T-cell (primary cell): ENCODE measurements at regions not wholly inside any gene's neighbourhood (a gene's known extent, or its start where the extent isn't known, plus 50 kb on each side); places are given as distances from the start of the nearest gene placed in this dataset.

Source experiments
- ATAC-seq, 4 experiments: fragments of 200-7000 bp in 3 of 4; fragments of 150-1000 bp in 1 of 4; cut with Tn5 transposase; replicated peaks in 1 of 4; 1 replicate in 3 of 4; 2 replicates in 1 of 4; pipeline ENCODE4 v1.10.0; 2021; ENCODE audit warnings: moderate library complexity in 3 of 4, mild to moderate bottlenecking in 2 of 4, moderate number of reproducible peaks in 1 of 4
- CTCF ChIA-PET, 2 donors: fragments of 300-600 bp; sonication (Branson Sonifier 250); formaldehyde crosslinking; loops; one replicate each; lab custom pipeline; 2022; ENCODE audit warnings: antibody characterized with exemption in 2 of 2; lab: Charles Lee
- POLR2A ChIA-PET, 2 donors: fragments of 300-600 bp; sonication (Branson Sonifier 250); formaldehyde crosslinking; loops; one replicate each; lab custom pipeline; 2022; ENCODE audit warnings: antibody characterized with exemption in 2 of 2; lab: Charles Lee
- DNase-seq, 35 experiments: peaks; one replicate each; pipeline versions ENCODE4 v3.0.0 to v3.0.0-alpha.2; 2013 to 2023
- H3K27ac ChIP-seq: one replicate; pipeline ENCODE4 v1.5.1; 2013; ENCODE audit warnings: low read length
- H3K27me3 ChIP-seq, 2 experiments: replicated peaks in 1 of 2; 1 replicate in 1 of 2; 2 replicates in 1 of 2; pipeline versions ENCODE4 v1.6.1 to v1.7.0; 2013; ENCODE audit warnings: low read length in 1 of 2, mixed read lengths in 1 of 2; ENCODE audit not compliant: control insufficient read depth in 2 of 2, insufficient read depth in 2 of 2; ENCODE audit errors: extremely low read depth in 1 of 2
- H3K36me3 ChIP-seq, 2 donors: 1 replicate in 1 of 2; 2 replicates in 1 of 2; pipeline versions ENCODE4 v1.6.1 to v1.7.0; 2013; ENCODE audit warnings: low read length in 1 of 2; ENCODE audit not compliant: control insufficient read depth in 2 of 2, insufficient read depth in 1 of 2; ENCODE audit errors: extremely low read depth in 1 of 2
- H3K4me1 ChIP-seq, 2 experiments: 1 replicate in 1 of 2; 2 replicates in 1 of 2; pipeline versions ENCODE4 v1.6.1 to v1.7.0; 2013; ENCODE audit warnings: low read length in 2 of 2, mixed read lengths in 1 of 2; ENCODE audit not compliant: insufficient read depth in 2 of 2, control insufficient read depth in 1 of 2; ENCODE audit errors: extremely low read depth in 1 of 2
- H3K4me3 ChIP-seq, 2 donors: 1 replicate in 1 of 2; 2 replicates in 1 of 2; pipeline versions ENCODE4 v1.5.1 to v1.7.0; 2013; ENCODE audit warnings: mild to moderate bottlenecking in 2 of 2, low read length in 1 of 2, moderate library complexity in 1 of 2; ENCODE audit not compliant: control insufficient read depth in 1 of 2; ENCODE audit errors: extremely low read depth in 1 of 2
- H3K9me3 ChIP-seq: 2 replicates; pipeline ENCODE4 v1.7.0; 2013
- H3K27ac Mint-ChIP-seq, 2 donors: one replicate each; pipeline ENCODE4 v1.8.0; 2020 to 2021; ENCODE audit warnings: mild to moderate bottlenecking in 2 of 2, mixed read lengths in 2 of 2
- H3K27me3 Mint-ChIP-seq, 2 donors: one replicate each; pipeline ENCODE4 v1.8.0; 2021 to 2022; ENCODE audit warnings: mixed read lengths in 2 of 2
- H3K36me3 Mint-ChIP-seq: one replicate; pipeline ENCODE4 v1.8.0; 2021; ENCODE audit warnings: mixed read lengths
- H3K4me1 Mint-ChIP-seq, 3 donors: one replicate each; pipeline ENCODE4 v1.8.0; 2020 to 2022; ENCODE audit warnings: mixed read lengths in 3 of 3, mild to moderate bottlenecking in 1 of 3
- H3K4me3 Mint-ChIP-seq, 3 donors: one replicate each; pipeline ENCODE4 v1.8.0; 2020 to 2022; ENCODE audit warnings: mild to moderate bottlenecking in 3 of 3, mixed read lengths in 3 of 3, moderate library complexity in 3 of 3
- H3K9me3 Mint-ChIP-seq, 3 donors: one replicate each; pipeline ENCODE4 v1.8.0; 2020 to 2022; ENCODE audit warnings: mixed read lengths in 3 of 3
- WGBS: methylation state at CpG from one replicate; pipeline ENCODE4 v1.1.5; 2013; ENCODE audit warnings: missing lambda C conversion rate; ENCODE audit not compliant: insufficient coverage; 5-methylcytosine and 5-hydroxymethylcytosine counted together

DNA sequence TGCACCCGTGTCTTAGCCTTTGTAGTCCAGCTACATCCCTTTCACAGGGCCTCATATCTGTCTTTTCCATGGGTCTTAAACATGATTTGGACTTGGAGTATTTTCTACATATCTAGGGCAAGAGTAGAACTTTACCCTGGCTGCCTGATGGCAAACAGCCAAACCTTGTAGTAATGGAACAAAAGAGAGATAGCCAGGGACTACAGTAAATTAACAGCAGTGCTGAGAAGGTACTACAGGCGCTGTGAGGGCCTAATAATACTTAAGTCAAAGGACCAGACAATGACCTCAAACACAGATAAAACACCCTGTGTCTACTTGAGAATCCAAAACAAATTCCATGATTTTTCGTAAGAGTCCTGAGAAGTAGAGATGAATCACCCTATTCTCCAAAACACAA lies 111.0 kb upstream of the WDR17 start:
- Histone ChIP-seq H3K4me1 (no peaks in the 10 kb centered on the region), H3K9me3 (no peaks in the 10 kb centered on the region), H3K36me3 (no peaks in the 10 kb centered on the region), H3K27me3 (no peaks in the 10 kb centered on the region), H3K27ac (no peak overlapping the region), H3K4me3 (no peak overlapping the region)
- H3K27me3 Mint-ChIP-seq = peaks cover 2 to 9% of the 10 kb centered on the region in 2 donors
- H3K36me3 Mint-ChIP-seq = no peaks in the 10 kb centered on the region
- no peak overlapping the region for H3K27ac Mint-ChIP-seq
- ATAC-seq (no peak), DNase-seq (no peak)
- ChIA-PET POLR2A (no interaction called here), CTCF (no interaction called here)
- no peaks in the 10 kb centered on the region for H3K9me3 Mint-ChIP-seq
- WGBS = 89% methylated on average over 2 of the region's 3 CpGs
- H3K4me1 Mint-ChIP-seq = no peaks in the 10 kb centered on the region
- no peak overlapping the region for H3K4me3 Mint-ChIP-seq

DNA sequence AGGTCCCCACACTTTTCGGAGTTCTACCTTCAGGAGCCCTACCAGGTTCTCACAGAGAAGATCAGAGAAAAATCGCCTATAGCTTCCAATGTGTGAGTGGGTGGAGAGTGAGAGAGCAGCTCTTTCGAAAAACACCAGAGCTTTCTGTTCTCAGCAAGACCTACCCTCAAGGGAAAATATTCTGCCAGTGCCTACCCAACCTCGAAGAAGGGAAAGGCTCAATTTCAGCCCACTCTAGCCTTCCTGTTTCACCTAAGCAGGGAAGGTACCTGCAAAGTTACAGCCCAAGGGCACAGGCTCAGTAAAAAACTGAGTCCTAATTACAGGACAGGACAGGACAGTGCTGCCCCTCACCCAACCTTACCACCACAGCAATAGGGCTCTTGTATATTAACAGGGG lies 104.0 kb upstream of the WDR17 start:
- ATAC-seq (no peak), DNase-seq (no peak)
- no peak overlapping the region for H3K27ac ChIP-seq
- ChIA-PET CTCF (no interaction called here), POLR2A (no interaction called here)
- no peaks in the 10 kb centered on the region for H3K9me3 ChIP-seq
- Mint-ChIP-seq H3K9me3 (no peaks in the 10 kb centered on the region), H3K36me3 (no peaks in the 10 kb centered on the region), H3K27ac (no peak overlapping the region), H3K4me1 (no peaks in the 10 kb centered on the region), H3K4me3 (no peak overlapping the region), H3K27me3 (peaks cover 2 to 3% of the 10 kb centered on the region in 2 donors)
- H3K4me1 ChIP-seq = no peaks in the 10 kb centered on the region
- H3K27me3 ChIP-seq = no peaks in the 10 kb centered on the region
- no peak overlapping the region for H3K4me3 ChIP-seq
- WGBS = no CpG with 5 or more reads among the region's 4 CpGs
- H3K36me3 ChIP-seq = no peaks in the 10 kb centered on the region

DNA sequence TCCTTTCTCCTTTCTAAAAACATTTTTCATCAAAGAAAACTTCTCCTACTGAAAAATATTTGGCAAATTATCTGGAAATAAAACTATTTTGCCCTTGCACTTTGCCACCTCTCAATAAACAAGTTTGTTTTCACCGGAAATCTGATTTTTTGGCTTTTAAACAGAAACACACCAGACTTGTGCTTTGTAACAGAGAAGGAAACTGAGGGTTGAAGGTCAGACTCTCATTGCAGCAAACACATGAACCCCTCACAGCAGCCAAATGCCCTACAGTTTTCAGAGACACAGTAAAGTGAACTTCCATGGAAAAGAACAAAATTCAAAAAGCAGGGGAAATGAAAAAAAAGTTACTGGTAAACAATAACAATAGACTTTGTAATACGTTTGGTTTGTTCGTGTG lies 95.6 kb upstream of the WDR17 start:
- H3K9me3 Mint-ChIP-seq = peaks cover 2 to 12% (median 3%) of the 10 kb centered on the region in 3 donors
- CTCF ChIA-PET = no interaction called here

DNA sequence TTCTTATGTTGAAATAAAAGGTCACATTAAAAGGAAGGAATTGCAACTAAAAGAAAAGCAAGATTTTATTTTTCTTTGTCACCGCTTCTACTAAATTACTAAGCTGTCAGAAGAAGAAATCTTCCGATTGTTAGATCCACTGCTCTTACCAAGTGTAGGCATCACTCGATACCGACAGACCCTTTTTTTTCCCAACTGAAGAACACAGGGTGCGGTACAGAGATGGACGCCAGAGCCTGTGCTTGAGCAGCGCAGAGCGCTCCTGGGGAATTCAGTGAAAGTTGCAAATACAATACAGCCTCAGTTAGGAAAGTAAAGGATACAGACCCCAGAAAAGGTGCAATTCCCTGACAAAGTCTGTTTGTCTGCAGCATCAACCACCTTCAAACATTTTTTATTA lies 94.9 kb upstream of the WDR17 start:
- H3K4me3 ChIP-seq = no peak overlapping the region
- peaks cover 0 to 13% of the 10 kb centered on the region in 2 donors for H3K27me3 Mint-ChIP-seq
- H3K36me3 ChIP-seq = no peaks in the 10 kb centered on the region
- H3K9me3 Mint-ChIP-seq = peaks cover 2 to 12% (median 3%) of the 10 kb centered on the region in 3 donors
- H3K27ac Mint-ChIP-seq = no peak overlapping the region
- H3K36me3 Mint-ChIP-seq = no peaks in the 10 kb centered on the region
- no peak for ATAC-seq
- DNase-seq = no peak
- 97% methylated on average over 6 of the region's 8 CpGs for WGBS
- H3K4me1 Mint-ChIP-seq = no peaks in the 10 kb centered on the region
- ChIA-PET POLR2A (no interaction called here), CTCF (no interaction called here)
- H3K4me1 ChIP-seq = no peaks in the 10 kb centered on the region
- no peak overlapping the region for H3K27ac ChIP-seq
- no peaks in the 10 kb centered on the region for H3K9me3 ChIP-seq
- H3K27me3 ChIP-seq = no peaks in the 10 kb centered on the region
- no peak overlapping the region for H3K4me3 Mint-ChIP-seq

More for the DNA sequence above, 95.6 kb upstream of the WDR17 start:
- no peaks in the 10 kb centered on the region for H3K9me3 ChIP-seq
- H3K4me3 ChIP-seq = no peak overlapping the region
- Mint-ChIP-seq H3K4me1 (no peaks in the 10 kb centered on the region), H3K36me3 (no peaks in the 10 kb centered on the region), H3K27ac (no peak overlapping the region), H3K4me3 (no peak overlapping the region), H3K27me3 (peaks cover 0 to 13% of the 10 kb centered on the region in 2 donors)
- no peaks in the 10 kb centered on the region for H3K36me3 ChIP-seq
- DNase-seq = no peak
- H3K27me3 ChIP-seq = no peaks in the 10 kb centered on the region
- no CpG with 5 or more reads among the region's 3 CpGs for whole genome bisulfite sequencing
- no peaks in the 10 kb centered on the region for H3K4me1 ChIP-seq
- no peak overlapping the region for H3K27ac ChIP-seq
- no peak for ATAC-seq
- POLR2A ChIA-PET = no interaction called here

DNA sequence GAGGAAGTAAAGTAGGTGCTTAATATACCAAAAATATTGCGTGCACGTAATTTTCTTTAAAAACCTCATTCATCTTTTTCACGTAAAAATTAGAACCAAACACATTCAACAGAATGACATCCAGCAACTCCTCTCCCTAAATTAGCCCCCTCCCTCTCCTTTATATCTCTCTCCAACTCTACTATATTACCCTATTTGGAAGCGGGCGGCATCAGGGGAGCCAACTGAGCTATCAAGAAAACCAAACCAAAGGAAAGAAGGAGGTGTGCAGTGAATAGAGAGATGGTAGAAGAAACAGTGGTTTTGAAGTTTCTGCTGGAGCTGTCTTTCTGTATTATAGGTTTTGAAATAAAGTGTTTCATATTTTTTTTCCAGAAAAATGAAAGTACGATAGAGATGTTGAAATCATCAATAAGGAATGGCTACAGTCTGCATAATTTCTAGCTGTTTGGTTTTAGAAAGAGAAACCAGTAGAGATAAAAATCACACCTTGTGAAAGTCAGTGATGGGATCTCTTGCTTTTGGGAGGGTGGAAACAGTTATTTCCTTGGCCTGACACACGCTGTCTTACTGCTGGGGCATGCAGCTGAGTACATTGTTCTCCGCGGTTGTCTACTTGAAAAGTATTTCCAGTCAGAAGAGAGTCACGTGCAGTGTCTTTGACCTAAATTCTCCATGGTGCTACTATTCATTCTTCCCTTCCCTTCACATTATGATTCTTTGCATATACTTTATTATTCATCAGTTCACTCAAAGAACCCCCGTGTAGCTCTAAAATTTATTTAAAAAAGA lies 94.1 kb upstream of the WDR17 start:
- H3K27ac Mint-ChIP-seq = no peak overlapping the region
- CTCF ChIA-PET = interaction anchor here in 1 of 2 donors (0.6 kb wide), 1 partner anchor 407 kb away, joined by 3 read pairs; no protein-coding TSS in a partner anchor

DNA sequence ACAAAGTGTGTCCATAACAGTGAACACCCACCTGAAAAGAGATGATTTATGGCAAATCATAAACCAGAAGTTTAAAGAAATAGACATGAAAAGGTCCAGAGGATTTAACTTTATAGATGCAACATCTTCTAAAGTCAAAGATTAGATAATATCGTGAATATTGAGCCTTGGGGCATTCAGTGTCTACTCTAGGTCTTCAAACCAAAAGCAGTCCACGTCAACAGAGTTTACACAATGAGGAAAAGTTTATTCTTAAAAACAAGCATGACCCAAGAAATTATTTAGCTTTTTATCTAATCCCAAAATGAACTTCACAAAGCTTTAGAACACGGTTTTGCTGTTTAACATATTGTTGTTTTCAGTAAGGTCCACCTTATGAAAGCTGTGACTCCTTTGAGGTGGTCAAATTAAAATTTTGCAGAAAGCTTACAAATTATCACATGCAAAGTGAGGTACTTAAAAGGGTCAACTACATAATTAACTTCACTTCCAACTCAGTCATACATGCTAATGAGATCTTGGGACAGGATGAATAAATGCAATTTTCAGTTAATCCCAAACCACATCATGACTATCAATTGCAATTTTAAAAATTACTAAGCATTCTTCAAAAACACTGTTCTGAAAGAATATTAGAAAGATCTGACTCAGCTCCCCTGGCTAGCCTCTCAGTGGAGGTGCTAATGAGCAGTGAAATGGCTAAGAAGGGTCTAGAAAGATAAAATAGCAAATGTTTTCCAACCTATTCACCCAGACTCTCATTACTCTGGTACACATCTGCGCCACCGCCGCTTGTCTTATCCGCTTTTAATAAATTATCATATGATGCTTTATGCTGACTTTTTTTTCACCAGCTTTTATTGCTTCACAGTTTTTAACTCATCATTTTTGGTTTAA lies 92.4 kb upstream of the WDR17 start:
- Mint-ChIP-seq H3K4me3 (no peak overlapping the region), H3K9me3 (peaks cover 2 to 3% (median 2%) of the 10 kb centered on the region in 3 donors), H3K36me3 (no peaks in the 10 kb centered on the region), H3K4me1 (no peaks in the 10 kb centered on the region), H3K27ac (no peak overlapping the region), H3K27me3 (peaks cover 0 to 13% of the 10 kb centered on the region in 2 donors)
- WGBS = no CpG with 5 or more reads among the region's 7 CpGs
- Histone ChIP-seq H3K27me3 (no peaks in the 10 kb centered on the region), H3K27ac (no peak overlapping the region), H3K4me3 (no peak overlapping the region), H3K9me3 (no peaks in the 10 kb centered on the region), H3K4me1 (no peaks in the 10 kb centered on the region), H3K36me3 (no peaks in the 10 kb centered on the region)
- DNase-seq (no peak), ATAC-seq (no peak)
- POLR2A ChIA-PET = no interaction called here
- CTCF ChIA-PET = no interaction called here

More for the DNA sequence above, 94.1 kb upstream of the WDR17 start:
- Histone ChIP-seq H3K36me3 (no peaks in the 10 kb centered on the region), H3K4me1 (no peaks in the 10 kb centered on the region), H3K9me3 (no peaks in the 10 kb centered on the region), H3K27me3 (no peaks in the 10 kb centered on the region), H3K4me3 (no peak overlapping the region), H3K27ac (no peak overlapping the region)
- whole genome bisulfite sequencing = 78% methylated on average over 6 of the region's 11 CpGs
- DNase-seq (no peak), ATAC-seq (no peak)
- Mint-ChIP-seq H3K36me3 (no peaks in the 10 kb centered on the region), H3K27me3 (peaks cover 0 to 13% of the 10 kb centered on the region in 2 donors), H3K4me3 (no peak overlapping the region), H3K4me1 (no peaks in the 10 kb centered on the region), H3K9me3 (peaks cover 2 to 12% (median 3%) of the 10 kb centered on the region in 3 donors)
- POLR2A ChIA-PET = no interaction called here
